Natural killer cell (primary cell): ENCODE measurements at regions not wholly inside any gene's neighbourhood (a gene's known extent, or its start where the extent isn't known, plus 50 kb on each side); places are given as distances from the start of the nearest gene placed in this dataset.

Experiments
- ATAC-seq, 3 donors: fragments of 150-1000 bp in 2 of 3; fragments of 200-7000 bp in 1 of 3; cut with Tn5 transposase; 1 replicate in 1 of 3; 2 replicates in 2 of 3; pipeline ENCODE4 v1.10.0; 2021; ENCODE audit warnings: mild to moderate bottlenecking in 2 of 3, moderate library complexity in 2 of 3
- DNase-seq, 2 donors: peaks; one replicate each; pipeline versions ENCODE4 v3.0.0 to v3.0.0-alpha.2; 2013 to 2021; ENCODE audit warnings: mixed read lengths in 1 of 2
- H3K27ac ChIP-seq: one replicate; pipeline ENCODE4 v1.5.1; 2013; ENCODE audit warnings: mild to moderate bottlenecking, low read length
- H3K27me3 ChIP-seq: one replicate; pipeline ENCODE4 v1.6.1; 2013; ENCODE audit warnings: low read length; ENCODE audit not compliant: control insufficient read depth, insufficient read depth
- H3K36me3 ChIP-seq: one replicate; pipeline ENCODE4 v1.6.1; 2013; ENCODE audit warnings: low read length; ENCODE audit not compliant: control insufficient read depth, insufficient read depth
- H3K4me1 ChIP-seq: one replicate; pipeline ENCODE4 v1.6.1; 2013; ENCODE audit warnings: low read length; ENCODE audit not compliant: control insufficient read depth, insufficient read depth
- H3K4me3 ChIP-seq: one replicate; pipeline ENCODE4 v1.5.1; 2013; ENCODE audit warnings: low read length
- H3K9me3 ChIP-seq: one replicate; pipeline ENCODE4 v1.6.1; 2013; ENCODE audit warnings: low read length; ENCODE audit not compliant: control insufficient read depth, insufficient read depth
- H3K27ac Mint-ChIP-seq, 2 donors: one replicate each; pipeline ENCODE4 v1.8.0; 2022; ENCODE audit warnings: mild to moderate bottlenecking in 2 of 2, mixed read lengths in 2 of 2, moderate library complexity in 1 of 2
- H3K27me3 Mint-ChIP-seq, 2 donors: one replicate each; pipeline ENCODE4 v1.8.0; 2022; ENCODE audit warnings: low read depth in 2 of 2, mixed read lengths in 2 of 2
- H3K36me3 Mint-ChIP-seq: one replicate; pipeline ENCODE4 v1.8.0; 2022; ENCODE audit warnings: mixed read lengths
- H3K4me1 Mint-ChIP-seq, 2 donors: one replicate each; pipeline ENCODE4 v1.8.0; 2022; ENCODE audit warnings: mixed read lengths in 2 of 2
- H3K4me3 Mint-ChIP-seq: one replicate; pipeline ENCODE4 v1.8.0; 2022; ENCODE audit warnings: mild to moderate bottlenecking, moderate library complexity, mixed read lengths
- H3K9me3 Mint-ChIP-seq, 2 donors: one replicate each; pipeline ENCODE4 v1.8.0; 2022; ENCODE audit warnings: mixed read lengths in 2 of 2
- WGBS: methylation state at CpG from one replicate; pipeline ENCODE4 v1.1.7; 2013; ENCODE audit warnings: missing lambda C conversion rate; ENCODE audit not compliant: insufficient coverage; 5-methylcytosine and 5-hydroxymethylcytosine counted together
- intact Hi-C: fragments of 100-400 bp; cut with micrococcal nuclease; formaldehyde crosslinking; loops from one replicate; pipeline ENCODE4 v1.14.2; 2022
- TF ChIP-seq, protein P1 (sequence below): fragments of 200-600 bp; IDR thresholded peaks from one replicate; pipeline ENCODE4 v1.8.0; 2022; ENCODE audit warnings: antibody characterized with exemption

GRCh38 chr2:38486213-38487026 lies 109.3 kb upstream of the ATL2 start:
- Mint-ChIP-seq H3K36me3 (no peaks in the 10 kb centered on the region), H3K27ac (no peak overlapping the region), H3K4me1 (no peaks in the 10 kb centered on the region), H3K27me3 (peaks cover 0 to 2% of the 10 kb centered on the region in 2 donors), H3K9me3 (no peaks in the 10 kb centered on the region), H3K4me3 (no peak overlapping the region)
- Histone ChIP-seq H3K9me3 (no peaks in the 10 kb centered on the region), H3K27ac (no peak overlapping the region), H3K27me3 (no peaks in the 10 kb centered on the region), H3K4me1 (no peaks in the 10 kb centered on the region), H3K4me3 (no peak overlapping the region), H3K36me3 (no peaks in the 10 kb centered on the region)
- DNase-seq (no peak), ATAC-seq (no peak)
- intact Hi-C loops, result no loop called here
- WGBS, result 88% methylated on average over 11 of the region's 11 CpGs
- TF ChIP-seq, protein P1, sequence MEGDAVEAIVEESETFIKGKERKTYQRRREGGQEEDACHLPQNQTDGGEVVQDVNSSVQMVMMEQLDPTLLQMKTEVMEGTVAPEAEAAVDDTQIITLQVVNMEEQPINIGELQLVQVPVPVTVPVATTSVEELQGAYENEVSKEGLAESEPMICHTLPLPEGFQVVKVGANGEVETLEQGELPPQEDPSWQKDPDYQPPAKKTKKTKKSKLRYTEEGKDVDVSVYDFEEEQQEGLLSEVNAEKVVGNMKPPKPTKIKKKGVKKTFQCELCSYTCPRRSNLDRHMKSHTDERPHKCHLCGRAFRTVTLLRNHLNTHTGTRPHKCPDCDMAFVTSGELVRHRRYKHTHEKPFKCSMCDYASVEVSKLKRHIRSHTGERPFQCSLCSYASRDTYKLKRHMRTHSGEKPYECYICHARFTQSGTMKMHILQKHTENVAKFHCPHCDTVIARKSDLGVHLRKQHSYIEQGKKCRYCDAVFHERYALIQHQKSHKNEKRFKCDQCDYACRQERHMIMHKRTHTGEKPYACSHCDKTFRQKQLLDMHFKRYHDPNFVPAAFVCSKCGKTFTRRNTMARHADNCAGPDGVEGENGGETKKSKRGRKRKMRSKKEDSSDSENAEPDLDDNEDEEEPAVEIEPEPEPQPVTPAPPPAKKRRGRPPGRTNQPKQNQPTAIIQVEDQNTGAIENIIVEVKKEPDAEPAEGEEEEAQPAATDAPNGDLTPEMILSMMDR, result no peak

- H3K4me3 ChIP-seq, result no peak overlapping the region
- ATAC-seq (no peak), DNase-seq (no peak)
- TF ChIP-seq, protein P1, result no peak
- peaks cover 0 to 4% of the 10 kb centered on the region in 2 donors for H3K27me3 Mint-ChIP-seq
- no peak overlapping the region for H3K27ac Mint-ChIP-seq
- H3K9me3 ChIP-seq, result peaks cover 4% of the 10 kb centered on the region
- whole genome bisulfite sequencing, result 86% methylated on average over 2 of the region's 3 CpGs
- H3K36me3 Mint-ChIP-seq, result no peaks in the 10 kb centered on the region
- H3K4me3 Mint-ChIP-seq, result no peak overlapping the region
- no peak overlapping the region for H3K27ac ChIP-seq
- no peaks in the 10 kb centered on the region for H3K4me1 Mint-ChIP-seq
- no peaks in the 10 kb centered on the region for H3K27me3 ChIP-seq
- intact Hi-C loops, result no loop called here
- no peaks in the 10 kb centered on the region for H3K36me3 ChIP-seq
- peaks cover 0 to 2% of the 10 kb centered on the region in 2 donors for H3K9me3 Mint-ChIP-seq
- no peaks in the 10 kb centered on the region for H3K4me1 ChIP-seq
These were observed 108.7 kb upstream of the ATL2 start for GRCh38 chr2:38485734-38486133.

DNA sequence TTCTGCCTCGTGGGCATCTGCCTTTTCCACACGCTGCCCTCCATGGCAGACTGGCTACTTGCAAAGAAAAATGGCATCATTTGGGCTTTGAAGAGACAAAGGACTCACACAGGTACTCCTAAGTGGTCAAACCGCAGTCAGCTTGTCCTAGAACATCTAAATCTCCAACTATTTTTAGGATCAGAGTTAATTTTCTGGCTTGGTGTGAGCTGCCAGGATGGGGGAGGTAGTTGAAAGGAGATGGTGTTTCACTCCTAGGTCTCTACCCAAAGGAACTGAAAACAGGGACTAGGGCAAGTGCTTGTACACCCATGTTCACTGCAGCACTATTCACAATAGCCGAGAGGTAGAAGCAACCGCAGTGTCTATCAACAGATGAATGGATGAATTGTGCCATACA lies 107.9 kb upstream of the ATL2 start:
- peaks cover 0 to 5% of the 10 kb centered on the region in 2 donors for H3K9me3 Mint-ChIP-seq
- TF ChIP-seq, protein P1, result no peak
- DNase-seq, result no peak

More for the DNA sequence above, 107.9 kb upstream of the ATL2 start:
- Mint-ChIP-seq H3K4me1 (no peaks in the 10 kb centered on the region), H3K4me3 (no peak overlapping the region), H3K27ac (no peak overlapping the region), H3K27me3 (peaks cover 0 to 7% of the 10 kb centered on the region in 2 donors), H3K36me3 (no peaks in the 10 kb centered on the region)
- H3K27me3 ChIP-seq, result no peaks in the 10 kb centered on the region
- peaks cover 12% of the 10 kb centered on the region for H3K9me3 ChIP-seq
- no peak overlapping the region for H3K27ac ChIP-seq
- ATAC-seq, result no peak
- no peaks in the 10 kb centered on the region for H3K36me3 ChIP-seq
- H3K4me3 ChIP-seq, result no peak overlapping the region
- WGBS, result 80% methylated on average over 5 of the region's 5 CpGs
- H3K4me1 ChIP-seq, result no peaks in the 10 kb centered on the region
- intact Hi-C loops, result no loop called here
